ENCODE measurements at regions not wholly inside any gene's neighbourhood (a gene's known extent, or its start where the extent isn't known, plus 50 kb on each side); places are given as distances from the start of the nearest gene placed in this dataset.

GRCh38 chr4:27223326-27223725 lies 362.7 kb downstream of the STIM2 start:
- TF ChIP-seq, protein P1, sequence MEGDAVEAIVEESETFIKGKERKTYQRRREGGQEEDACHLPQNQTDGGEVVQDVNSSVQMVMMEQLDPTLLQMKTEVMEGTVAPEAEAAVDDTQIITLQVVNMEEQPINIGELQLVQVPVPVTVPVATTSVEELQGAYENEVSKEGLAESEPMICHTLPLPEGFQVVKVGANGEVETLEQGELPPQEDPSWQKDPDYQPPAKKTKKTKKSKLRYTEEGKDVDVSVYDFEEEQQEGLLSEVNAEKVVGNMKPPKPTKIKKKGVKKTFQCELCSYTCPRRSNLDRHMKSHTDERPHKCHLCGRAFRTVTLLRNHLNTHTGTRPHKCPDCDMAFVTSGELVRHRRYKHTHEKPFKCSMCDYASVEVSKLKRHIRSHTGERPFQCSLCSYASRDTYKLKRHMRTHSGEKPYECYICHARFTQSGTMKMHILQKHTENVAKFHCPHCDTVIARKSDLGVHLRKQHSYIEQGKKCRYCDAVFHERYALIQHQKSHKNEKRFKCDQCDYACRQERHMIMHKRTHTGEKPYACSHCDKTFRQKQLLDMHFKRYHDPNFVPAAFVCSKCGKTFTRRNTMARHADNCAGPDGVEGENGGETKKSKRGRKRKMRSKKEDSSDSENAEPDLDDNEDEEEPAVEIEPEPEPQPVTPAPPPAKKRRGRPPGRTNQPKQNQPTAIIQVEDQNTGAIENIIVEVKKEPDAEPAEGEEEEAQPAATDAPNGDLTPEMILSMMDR (IDR thresholded peaks at IDR 0.05), result no peak
- TF ChIP-seq POLR2A (IDR thresholded peaks at IDR 0.05) (no peak), POLR2AphosphoS5 (IDR thresholded peaks at IDR 0.05) (no peak), EP300 (IDR thresholded peaks at IDR 0.05) (no peak)
